ENCODE measurements at regions not wholly inside any gene's neighbourhood (a gene's known extent, or its start where the extent isn't known, plus 50 kb on each side); places are given as distances from the start of the nearest gene placed in this dataset.
"Not testable (repeated sequence)": the region's sequence is repeated elsewhere in the genome, so short reads cannot be mapped to it uniquely, and the experiment has no call there.

- no peak for DNase-seq (ENCODE audit: low spot score)
Measured at GRCh38 chr5:90133941-90134340, 275.6 kb downstream of the CETN3 start.

- no peak for DNase-seq (ENCODE audit: low spot score)
Measured at GRCh38 chr5:90131383-90132133, 278.0 kb downstream of the CETN3 start.

GRCh38 chr5:90128551-90128950 is 281.0 kb downstream of the CETN3 start:
- no peak for DNase-seq (ENCODE audit: low spot score)

GRCh38 chr5:90119531-90119971 is 290.0 kb downstream of the CETN3 start:
- no peak for DNase-seq (ENCODE audit: low spot score)

- DNase-seq (ENCODE audit: low spot score) = no peak
Measured at GRCh38 chr5:90117005-90117404, 292.6 kb downstream of the CETN3 start.

- DNase-seq (ENCODE audit: low spot score) = no peak
Measured at GRCh38 chr5:90113108-90113507, 296.4 kb downstream of the CETN3 start.

- DNase-seq (ENCODE audit: low spot score) = no peak
Measured at GRCh38 chr5:90112033-90112692, 297.4 kb downstream of the CETN3 start.

GRCh38 chr5:90111364-90112032 is 298.1 kb downstream of the CETN3 start:
- no peak for DNase-seq (ENCODE audit: low spot score)

- DNase-seq (ENCODE audit: low spot score) = no peak
Measured at GRCh38 chr5:90109285-90109684, 300.3 kb downstream of the CETN3 start.

GRCh38 chr5:90099099-90099498 is 310.5 kb downstream of the CETN3 start:
- DNase-seq (ENCODE audit: low spot score) = no peak

- DNase-seq (ENCODE audit: low spot score) = no peak
Measured at GRCh38 chr5:90097082-90097477, 312.5 kb downstream of the CETN3 start.

GRCh38 chr5:90096415-90097081 is 313.0 kb downstream of the CETN3 start:
- no peak for DNase-seq (ENCODE audit: low spot score)

GRCh38 chr5:90095292-90096060 is 314.1 kb downstream of the CETN3 start:
- DNase-seq (ENCODE audit: low spot score) = no peak

GRCh38 chr5:90093751-90094485 is 315.6 kb downstream of the CETN3 start:
- DNase-seq (ENCODE audit: low spot score) = no peak

GRCh38 chr5:90092734-90093133 is 316.8 kb downstream of the CETN3 start:
- DNase-seq (ENCODE audit: low spot score) = no peak

GRCh38 chr5:90084342-90084741 is 325.2 kb downstream of the CETN3 start:
- DNase-seq (ENCODE audit: low spot score) = no peak

- not testable (repeated sequence) for DNase-seq (ENCODE audit: low spot score)
Measured at GRCh38 chr5:90073026-90073570, 336.5 kb downstream of the CETN3 start.

GRCh38 chr5:90071656-90072055 is 337.9 kb downstream of the CETN3 start:
- DNase-seq (ENCODE audit: low spot score) = no peak

- no peak for DNase-seq (ENCODE audit: low spot score)
Measured at GRCh38 chr5:90071066-90071465, 338.5 kb downstream of the CETN3 start.

- no peak for DNase-seq (ENCODE audit: low spot score)
Measured at GRCh38 chr5:90066920-90067319, 342.6 kb downstream of the CETN3 start.

All from D341Med (cell line).